Gastrocnemius medialis (tissue), 4 donors: ENCODE measurements at regions not wholly inside any gene's neighbourhood (a gene's known extent, or its start where the extent isn't known, plus 50 kb on each side); places are given as distances from the start of the nearest gene placed in this dataset.

ENCODE experiments used
- ATAC-seq, 2 donors: fragments of 150-250 bp; one replicate each; pipeline ENCODE4 v1.9.1; 2016
- DNase-seq, 2 donors: peaks; one replicate each; pipeline ENCODE4 v3.0.0-alpha.2; 2019
- H3K27ac ChIP-seq, 4 donors: fragments of 200-600 bp; sonication (generic); 1 replicate in 1 of 4; 2 replicates in 3 of 4; pipeline ENCODE4 v1.5.1; 2016 to 2018; ENCODE audit warnings: mild to moderate bottlenecking in 2 of 4, moderate library complexity in 1 of 4
- H3K27me3 ChIP-seq, 3 donors: fragments of 200-600 bp; sonication (generic) in 2 of 3; 1 replicate in 1 of 3; 2 replicates in 2 of 3; pipeline versions ENCODE4 v1.5.1 to v1.6.0; 2016 to 2019; ENCODE audit warnings: mild to moderate bottlenecking in 1 of 3, moderate library complexity in 1 of 3
- H3K36me3 ChIP-seq, 2 donors: fragments of 200-600 bp; sonication (generic) in 1 of 2; one replicate each; pipeline ENCODE4 v1.5.1; 2017 to 2018
- H3K4me1 ChIP-seq, 2 donors: fragments of 200-600 bp; sonication (generic) in 1 of 2; one replicate each; pipeline ENCODE4 v1.5.1; 2016 to 2017; ENCODE audit warnings: mild to moderate bottlenecking in 2 of 2
- H3K4me3 ChIP-seq, 4 donors: fragments of 200-600 bp; sonication (generic) in 3 of 4; 1 replicate in 1 of 4; 2 replicates in 3 of 4; pipeline ENCODE4 v1.5.1; 2016 to 2019; ENCODE audit warnings: mild to moderate bottlenecking in 2 of 4
- H3K9me3 ChIP-seq, 3 donors: fragments of 200-600 bp; sonication (generic) in 2 of 3; 1 replicate in 1 of 3; 2 replicates in 2 of 3; pipeline ENCODE4 v1.5.1; 2016 to 2019
- POLR2A ChIP-seq, 2 donors: fragments of 450-650 bp; IDR thresholded peaks; one replicate each; pipeline ENCODE4 v1.6.1; 2017; ENCODE audit warnings: antibody characterized with exemption in 2 of 2, mild to moderate bottlenecking in 2 of 2, moderate library complexity in 2 of 2
- in situ Hi-C, 4 donors: fragments of 200-750 bp; cut with MboI; loops; one replicate each; pipeline versions ENCODE4 v1.15.0 to v1.8.0; 2017; ENCODE audit warnings: low sequenced_read_pairs in 4 of 4
- intact Hi-C: fragments of 100-400 bp; cut with DNase I; formaldehyde crosslinking; loops from one replicate; pipeline ENCODE4 v1.15.1; 2023; ENCODE audit warnings: low total_unique reads
- TF ChIP-seq, protein P1 (sequence below), 5 experiments: fragments of 450-650 bp in 3 of 5; fragments of 200-600 bp in 2 of 5; sonication (generic) in 2 of 5; IDR thresholded peaks in 4 of 5; conservative IDR thresholded peaks in 1 of 5; 1 replicate in 4 of 5; 2 replicates in 1 of 5; pipeline ENCODE4 v1.5.1; 2016 to 2019; ENCODE audit warnings: antibody characterized with exemption in 5 of 5, mild to moderate bottlenecking in 3 of 5, moderate library complexity in 3 of 5

DNA sequence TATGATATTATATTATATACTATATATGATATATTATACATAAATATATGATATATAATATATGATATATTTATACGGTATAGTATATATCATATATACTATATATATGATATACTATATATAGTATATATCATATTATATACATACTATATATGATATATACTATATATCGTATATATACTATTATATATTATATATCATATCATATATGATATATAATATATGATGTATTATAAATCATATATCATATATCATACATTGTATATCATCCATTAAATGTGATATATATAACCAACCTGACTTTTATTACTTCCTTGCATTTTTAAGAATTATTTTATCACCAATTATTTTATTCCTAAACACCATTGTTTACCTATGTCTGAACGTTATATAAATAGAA is 146.6 kb upstream of the PRSS16 start:
- intact Hi-C loops: no loop called here
- H3K9me3 ChIP-seq: no peaks in the 10 kb centered on the region
- ATAC-seq (no peak), DNase-seq (no peak)
- H3K27me3 ChIP-seq: peaks cover 14 to 18% (median 16%) of the 10 kb centered on the region in 3 donors
- H3K27ac ChIP-seq: no peak overlapping the region
- H3K4me3 ChIP-seq: no peak overlapping the region
- in situ Hi-C loops: no loop called here
- TF ChIP-seq POLR2A (IDR thresholded peaks at IDR 0.05): no peak
- TF ChIP-seq, protein P1, sequence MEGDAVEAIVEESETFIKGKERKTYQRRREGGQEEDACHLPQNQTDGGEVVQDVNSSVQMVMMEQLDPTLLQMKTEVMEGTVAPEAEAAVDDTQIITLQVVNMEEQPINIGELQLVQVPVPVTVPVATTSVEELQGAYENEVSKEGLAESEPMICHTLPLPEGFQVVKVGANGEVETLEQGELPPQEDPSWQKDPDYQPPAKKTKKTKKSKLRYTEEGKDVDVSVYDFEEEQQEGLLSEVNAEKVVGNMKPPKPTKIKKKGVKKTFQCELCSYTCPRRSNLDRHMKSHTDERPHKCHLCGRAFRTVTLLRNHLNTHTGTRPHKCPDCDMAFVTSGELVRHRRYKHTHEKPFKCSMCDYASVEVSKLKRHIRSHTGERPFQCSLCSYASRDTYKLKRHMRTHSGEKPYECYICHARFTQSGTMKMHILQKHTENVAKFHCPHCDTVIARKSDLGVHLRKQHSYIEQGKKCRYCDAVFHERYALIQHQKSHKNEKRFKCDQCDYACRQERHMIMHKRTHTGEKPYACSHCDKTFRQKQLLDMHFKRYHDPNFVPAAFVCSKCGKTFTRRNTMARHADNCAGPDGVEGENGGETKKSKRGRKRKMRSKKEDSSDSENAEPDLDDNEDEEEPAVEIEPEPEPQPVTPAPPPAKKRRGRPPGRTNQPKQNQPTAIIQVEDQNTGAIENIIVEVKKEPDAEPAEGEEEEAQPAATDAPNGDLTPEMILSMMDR (IDR thresholded peaks at IDR 0.05 in 4 of 5, conservative IDR thresholded peaks at IDR 0.05 in 1 of 5): no peak
- H3K4me1 ChIP-seq: no peaks in the 10 kb centered on the region
- no peaks in the 10 kb centered on the region for H3K36me3 ChIP-seq

DNA sequence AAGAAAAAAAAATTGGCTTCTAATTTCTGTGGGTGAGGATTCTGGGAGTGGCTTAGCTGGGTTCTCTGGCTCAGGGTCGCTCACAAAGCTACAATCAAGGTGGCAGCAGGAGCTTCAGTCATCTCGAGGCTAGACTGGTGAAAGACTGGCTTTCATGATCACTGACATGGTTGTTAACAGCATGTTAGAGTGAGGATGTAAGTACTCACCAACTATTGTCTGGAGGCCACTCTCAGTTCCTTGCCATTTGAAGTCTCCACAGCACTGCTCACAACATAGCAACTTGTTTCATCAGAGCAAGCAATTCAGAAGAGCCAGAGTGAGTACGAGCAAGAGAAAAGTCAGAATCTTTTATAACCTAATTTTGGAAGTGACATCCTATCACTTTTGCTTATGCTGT is 145.7 kb upstream of the PRSS16 start:
- no peak overlapping the region for H3K4me3 ChIP-seq
- in situ Hi-C loops: no loop called here

DNA sequence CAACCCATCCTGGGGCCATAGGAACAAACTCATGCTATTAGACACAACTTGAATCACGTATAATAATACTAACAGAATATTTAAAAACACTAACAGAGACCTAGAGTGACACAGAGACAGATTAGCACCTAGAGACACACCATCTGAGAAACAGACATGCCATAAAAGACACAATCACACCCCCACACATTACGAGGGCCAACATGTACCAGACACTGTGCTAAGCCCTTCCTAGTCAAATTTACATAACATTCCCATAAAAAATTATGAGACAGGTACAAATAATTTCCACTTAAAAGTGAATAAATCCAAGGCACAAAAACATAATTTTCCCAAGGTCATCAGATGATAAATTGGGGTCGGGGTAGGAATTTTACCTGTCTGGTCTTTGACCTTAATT is 141.1 kb upstream of the PRSS16 start:
- H3K4me3 ChIP-seq: no peak overlapping the region
- no peak for TF ChIP-seq POLR2A (IDR thresholded peaks at IDR 0.05)
- TF ChIP-seq, protein P1 (IDR thresholded peaks at IDR 0.05 in 4 of 5, conservative IDR thresholded peaks at IDR 0.05 in 1 of 5): no peak
- no peaks in the 10 kb centered on the region for H3K9me3 ChIP-seq
- in situ Hi-C loops (no loop called here), intact Hi-C loops (no loop called here)
- no peaks in the 10 kb centered on the region for H3K27me3 ChIP-seq
- ATAC-seq: no peak
- no peak overlapping the region for H3K27ac ChIP-seq
- H3K4me1 ChIP-seq: no peaks in the 10 kb centered on the region
- DNase-seq: no peak
- no peaks in the 10 kb centered on the region for H3K36me3 ChIP-seq

More for the DNA sequence above, 145.7 kb upstream of the PRSS16 start:
- Histone ChIP-seq H3K27ac (no peak overlapping the region), H3K36me3 (no peaks in the 10 kb centered on the region), H3K27me3 (peaks cover 5 to 12% (median 7%) of the 10 kb centered on the region in 3 donors), H3K9me3 (no peaks in the 10 kb centered on the region), H3K4me1 (no peaks in the 10 kb centered on the region)
- intact Hi-C loops: no loop called here
- DNase-seq (no peak), ATAC-seq (no peak)
- TF ChIP-seq, protein P1 (IDR thresholded peaks at IDR 0.05 in 4 of 5, conservative IDR thresholded peaks at IDR 0.05 in 1 of 5): no peak
- no peak for TF ChIP-seq POLR2A (IDR thresholded peaks at IDR 0.05)

DNA sequence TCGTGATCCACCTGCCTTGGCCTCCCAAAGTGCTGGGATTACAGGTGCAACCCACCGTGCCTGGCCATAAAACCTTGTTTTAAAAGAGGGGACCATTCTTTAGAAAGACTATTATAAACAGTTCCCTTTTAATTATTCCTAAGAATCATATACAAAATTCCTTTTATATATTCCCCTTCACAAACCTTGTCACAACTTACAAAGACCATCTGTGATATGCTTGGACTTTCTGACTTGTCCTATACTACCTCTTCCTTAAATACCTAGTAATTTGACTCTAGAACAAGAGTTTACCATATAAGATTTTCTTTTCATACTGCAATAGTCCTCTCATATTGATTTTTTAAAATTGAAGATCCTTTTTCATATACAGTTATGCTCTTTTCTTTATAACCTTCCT is 135.8 kb upstream of the PRSS16 start:
- no peaks in the 10 kb centered on the region for H3K27me3 ChIP-seq
- intact Hi-C loops: no loop called here
- no peak for DNase-seq
- in situ Hi-C loops: no loop called here
- ATAC-seq: no peak
- TF ChIP-seq, protein P1 (IDR thresholded peaks at IDR 0.05 in 4 of 5, conservative IDR thresholded peaks at IDR 0.05 in 1 of 5): no peak
- TF ChIP-seq POLR2A (IDR thresholded peaks at IDR 0.05): no peak
- no peak overlapping the region for H3K4me3 ChIP-seq
- no peak overlapping the region for H3K27ac ChIP-seq
- H3K9me3 ChIP-seq: no peaks in the 10 kb centered on the region
- no peaks in the 10 kb centered on the region for H3K36me3 ChIP-seq
- no peaks in the 10 kb centered on the region for H3K4me1 ChIP-seq

DNA sequence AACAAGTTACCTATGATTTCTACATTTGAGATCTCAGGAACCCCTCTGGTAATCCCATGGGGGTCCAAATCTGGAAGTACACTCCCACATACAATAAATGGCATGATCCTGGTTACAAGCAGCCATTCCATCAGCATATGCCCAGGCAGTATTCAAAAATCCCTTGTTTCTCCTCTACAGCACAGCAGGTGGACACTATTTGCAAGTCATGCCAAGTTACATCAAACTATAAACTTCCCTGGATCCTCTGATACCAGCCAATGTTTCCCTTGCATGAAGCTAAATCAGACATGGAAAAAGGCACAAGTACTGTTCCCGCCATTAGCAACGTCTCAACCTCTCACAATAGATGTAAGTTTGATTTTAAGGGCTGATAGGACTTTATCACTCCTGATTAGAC is 134.5 kb upstream of the PRSS16 start:
- no peaks in the 10 kb centered on the region for H3K27me3 ChIP-seq
- no peak for ATAC-seq
- in situ Hi-C loops: no loop called here
- intact Hi-C loops: no loop called here
- H3K4me1 ChIP-seq: no peaks in the 10 kb centered on the region
- no peak for DNase-seq
- H3K36me3 ChIP-seq: no peaks in the 10 kb centered on the region
- no peaks in the 10 kb centered on the region for H3K9me3 ChIP-seq
- no peak overlapping the region for H3K27ac ChIP-seq
- TF ChIP-seq POLR2A (IDR thresholded peaks at IDR 0.05): no peak
- H3K4me3 ChIP-seq: no peak overlapping the region
